Natural killer cell (primary cell): ENCODE measurements at regions not wholly inside any gene's neighbourhood (a gene's known extent, or its start where the extent isn't known, plus 50 kb on each side); places are given as distances from the start of the nearest gene placed in this dataset.

ENCODE experiments used
- ATAC-seq, 3 donors: fragments of 150-1000 bp in 2 of 3; fragments of 200-7000 bp in 1 of 3; cut with Tn5 transposase; 1 replicate in 1 of 3; 2 replicates in 2 of 3; pipeline ENCODE4 v1.10.0; 2021; ENCODE audit warnings: mild to moderate bottlenecking in 2 of 3, moderate library complexity in 2 of 3
- DNase-seq, 2 donors: peaks; one replicate each; pipeline versions ENCODE4 v3.0.0 to v3.0.0-alpha.2; 2013 to 2021; ENCODE audit warnings: mixed read lengths in 1 of 2
- H3K27ac ChIP-seq: one replicate; pipeline ENCODE4 v1.5.1; 2013; ENCODE audit warnings: mild to moderate bottlenecking, low read length
- H3K27me3 ChIP-seq: one replicate; pipeline ENCODE4 v1.6.1; 2013; ENCODE audit warnings: low read length; ENCODE audit not compliant: control insufficient read depth, insufficient read depth
- H3K36me3 ChIP-seq: one replicate; pipeline ENCODE4 v1.6.1; 2013; ENCODE audit warnings: low read length; ENCODE audit not compliant: control insufficient read depth, insufficient read depth
- H3K4me1 ChIP-seq: one replicate; pipeline ENCODE4 v1.6.1; 2013; ENCODE audit warnings: low read length; ENCODE audit not compliant: control insufficient read depth, insufficient read depth
- H3K4me3 ChIP-seq: one replicate; pipeline ENCODE4 v1.5.1; 2013; ENCODE audit warnings: low read length
- H3K9me3 ChIP-seq: one replicate; pipeline ENCODE4 v1.6.1; 2013; ENCODE audit warnings: low read length; ENCODE audit not compliant: control insufficient read depth, insufficient read depth
- H3K27ac Mint-ChIP-seq, 2 donors: one replicate each; pipeline ENCODE4 v1.8.0; 2022; ENCODE audit warnings: mild to moderate bottlenecking in 2 of 2, mixed read lengths in 2 of 2, moderate library complexity in 1 of 2
- H3K27me3 Mint-ChIP-seq, 2 donors: one replicate each; pipeline ENCODE4 v1.8.0; 2022; ENCODE audit warnings: low read depth in 2 of 2, mixed read lengths in 2 of 2
- H3K36me3 Mint-ChIP-seq: one replicate; pipeline ENCODE4 v1.8.0; 2022; ENCODE audit warnings: mixed read lengths
- H3K4me1 Mint-ChIP-seq, 2 donors: one replicate each; pipeline ENCODE4 v1.8.0; 2022; ENCODE audit warnings: mixed read lengths in 2 of 2
- H3K4me3 Mint-ChIP-seq: one replicate; pipeline ENCODE4 v1.8.0; 2022; ENCODE audit warnings: mild to moderate bottlenecking, moderate library complexity, mixed read lengths
- H3K9me3 Mint-ChIP-seq, 2 donors: one replicate each; pipeline ENCODE4 v1.8.0; 2022; ENCODE audit warnings: mixed read lengths in 2 of 2
- WGBS: methylation state at CpG from one replicate; pipeline ENCODE4 v1.1.7; 2013; ENCODE audit warnings: missing lambda C conversion rate; ENCODE audit not compliant: insufficient coverage; 5-methylcytosine and 5-hydroxymethylcytosine counted together
- intact Hi-C: fragments of 100-400 bp; cut with micrococcal nuclease; formaldehyde crosslinking; loops from one replicate; pipeline ENCODE4 v1.14.2; 2022
- TF ChIP-seq, protein P1 (sequence below): fragments of 200-600 bp; IDR thresholded peaks from one replicate; pipeline ENCODE4 v1.8.0; 2022; ENCODE audit warnings: antibody characterized with exemption

DNA sequence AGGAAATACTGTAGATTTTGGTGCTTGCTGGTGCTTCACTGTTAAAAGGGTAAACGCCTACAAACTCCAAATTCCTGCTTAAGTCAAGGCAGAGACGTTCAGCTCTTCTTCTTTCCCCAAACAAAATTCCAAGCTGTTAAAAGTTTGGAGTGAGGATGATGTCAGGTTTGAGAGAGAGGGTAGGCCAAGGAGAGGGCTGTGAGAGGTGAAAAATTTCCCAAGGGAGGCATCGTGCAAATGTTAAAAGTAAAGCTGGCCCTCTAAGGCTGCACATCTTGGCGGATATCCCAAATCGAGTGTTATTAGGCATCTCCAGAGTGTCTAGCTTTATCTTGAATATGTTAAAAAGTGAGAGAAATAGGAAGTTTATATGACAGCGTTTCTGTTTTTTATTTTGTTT, 651.8 kb downstream of the QKI start:
- ATAC-seq = no peak
- intact Hi-C loops = no loop called here
- H3K9me3 Mint-ChIP-seq = no peaks in the 10 kb centered on the region

DNA sequence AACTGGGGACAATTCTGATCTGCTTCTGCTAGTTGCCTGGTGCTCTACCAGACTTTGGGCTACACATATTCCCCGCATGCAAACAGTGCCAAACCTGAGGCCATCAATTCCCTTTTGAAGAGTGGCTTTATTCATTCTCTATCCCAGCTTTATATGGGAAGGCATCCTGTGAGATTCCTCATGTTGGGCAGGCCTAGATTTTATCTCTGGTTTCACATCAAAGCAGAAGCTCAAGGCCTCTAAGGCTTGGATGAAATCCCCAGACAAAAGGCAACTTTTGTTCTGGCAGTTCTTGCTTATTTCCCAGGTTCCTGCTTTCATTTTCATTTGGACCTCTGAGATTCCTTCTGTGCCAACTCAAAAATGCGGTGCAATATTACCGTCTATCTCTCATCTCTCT, 648.8 kb downstream of the QKI start:
- Mint-ChIP-seq H3K27ac (no peak overlapping the region), H3K4me3 (no peak overlapping the region), H3K4me1 (no peaks in the 10 kb centered on the region), H3K27me3 (peaks cover 17 to 39% of the 10 kb centered on the region in 2 donors), H3K36me3 (no peaks in the 10 kb centered on the region), H3K9me3 (no peaks in the 10 kb centered on the region)
- Histone ChIP-seq H3K9me3 (no peaks in the 10 kb centered on the region), H3K27me3 (peaks cover 2% of the 10 kb centered on the region), H3K27ac (no peak overlapping the region), H3K36me3 (no peaks in the 10 kb centered on the region), H3K4me1 (no peaks in the 10 kb centered on the region), H3K4me3 (no peak overlapping the region)
- ATAC-seq (no peak), DNase-seq (no peak)
- WGBS = 94% methylated on average over 3 of the region's 3 CpGs
- intact Hi-C loops = no loop called here
- TF ChIP-seq, protein P1, sequence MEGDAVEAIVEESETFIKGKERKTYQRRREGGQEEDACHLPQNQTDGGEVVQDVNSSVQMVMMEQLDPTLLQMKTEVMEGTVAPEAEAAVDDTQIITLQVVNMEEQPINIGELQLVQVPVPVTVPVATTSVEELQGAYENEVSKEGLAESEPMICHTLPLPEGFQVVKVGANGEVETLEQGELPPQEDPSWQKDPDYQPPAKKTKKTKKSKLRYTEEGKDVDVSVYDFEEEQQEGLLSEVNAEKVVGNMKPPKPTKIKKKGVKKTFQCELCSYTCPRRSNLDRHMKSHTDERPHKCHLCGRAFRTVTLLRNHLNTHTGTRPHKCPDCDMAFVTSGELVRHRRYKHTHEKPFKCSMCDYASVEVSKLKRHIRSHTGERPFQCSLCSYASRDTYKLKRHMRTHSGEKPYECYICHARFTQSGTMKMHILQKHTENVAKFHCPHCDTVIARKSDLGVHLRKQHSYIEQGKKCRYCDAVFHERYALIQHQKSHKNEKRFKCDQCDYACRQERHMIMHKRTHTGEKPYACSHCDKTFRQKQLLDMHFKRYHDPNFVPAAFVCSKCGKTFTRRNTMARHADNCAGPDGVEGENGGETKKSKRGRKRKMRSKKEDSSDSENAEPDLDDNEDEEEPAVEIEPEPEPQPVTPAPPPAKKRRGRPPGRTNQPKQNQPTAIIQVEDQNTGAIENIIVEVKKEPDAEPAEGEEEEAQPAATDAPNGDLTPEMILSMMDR = no peak

More for the DNA sequence above, 651.8 kb downstream of the QKI start:
- Histone ChIP-seq H3K4me1 (no peaks in the 10 kb centered on the region), H3K9me3 (no peaks in the 10 kb centered on the region), H3K36me3 (no peaks in the 10 kb centered on the region), H3K27me3 (peaks cover 2% of the 10 kb centered on the region), H3K4me3 (no peak overlapping the region), H3K27ac (no peak overlapping the region)
- Mint-ChIP-seq H3K4me1 (no peaks in the 10 kb centered on the region), H3K27me3 (peaks cover 10 to 29% of the 10 kb centered on the region in 2 donors), H3K4me3 (no peak overlapping the region), H3K36me3 (no peaks in the 10 kb centered on the region), H3K27ac (no peak overlapping the region)
- no peak for DNase-seq
- TF ChIP-seq, protein P1 = no peak
- WGBS = 73% methylated on average over 6 of the region's 6 CpGs

DNA sequence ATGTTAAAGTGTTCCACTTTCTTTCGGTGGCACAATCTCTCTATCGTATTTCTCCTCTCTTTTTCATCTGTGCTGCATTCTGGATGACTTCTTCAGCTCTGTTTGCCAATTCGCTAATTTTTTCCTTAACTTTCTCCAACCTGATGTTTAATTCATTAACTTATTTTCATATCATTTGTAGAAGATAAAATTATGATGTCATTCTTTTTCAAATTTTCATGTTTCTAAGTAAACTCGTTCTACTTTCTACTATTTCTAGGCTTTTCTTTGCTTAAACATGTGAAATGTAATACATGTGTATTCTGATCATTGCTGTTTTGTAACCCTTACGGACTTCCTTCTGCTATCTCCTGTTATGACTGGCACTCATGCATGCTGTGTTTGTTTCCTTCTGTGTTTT, 648.4 kb downstream of the QKI start:
- Histone ChIP-seq H3K9me3 (no peaks in the 10 kb centered on the region), H3K4me3 (no peak overlapping the region), H3K27ac (no peak overlapping the region), H3K27me3 (peaks cover 2% of the 10 kb centered on the region), H3K4me1 (no peaks in the 10 kb centered on the region), H3K36me3 (no peaks in the 10 kb centered on the region)
- Mint-ChIP-seq H3K27ac (no peak overlapping the region), H3K27me3 (peaks cover 17 to 41% of the 10 kb centered on the region in 2 donors), H3K36me3 (no peaks in the 10 kb centered on the region), H3K4me1 (no peaks in the 10 kb centered on the region), H3K9me3 (no peaks in the 10 kb centered on the region), H3K4me3 (no peak overlapping the region)
- DNase-seq = no peak
- no peak for ATAC-seq
- TF ChIP-seq, protein P1 = no peak
- WGBS = 62% methylated on average over 4 of the region's 5 CpGs
- intact Hi-C loops = no loop called here

DNA sequence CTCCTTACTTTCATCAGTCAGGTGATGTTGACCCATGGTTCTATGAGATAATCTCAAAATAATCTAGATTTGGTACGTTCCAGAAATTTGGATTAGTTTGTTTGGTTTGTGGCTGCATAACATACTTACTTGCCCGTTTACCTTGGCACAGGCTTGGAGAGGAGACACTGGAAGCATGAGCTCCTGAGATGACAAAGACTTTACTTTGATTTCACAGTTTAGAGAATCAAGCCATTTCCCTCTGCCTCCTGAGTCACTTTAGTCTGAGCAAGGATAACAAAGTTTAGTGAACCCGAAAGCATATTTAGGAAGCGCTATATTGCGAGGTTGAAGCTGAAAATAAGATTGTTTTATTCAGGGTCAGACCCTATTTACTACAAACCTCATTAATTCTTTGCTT, 643.4 kb downstream of the QKI start:
- Histone ChIP-seq H3K9me3 (no peaks in the 10 kb centered on the region), H3K27me3 (no peaks in the 10 kb centered on the region), H3K27ac (no peak overlapping the region), H3K36me3 (no peaks in the 10 kb centered on the region), H3K4me1 (no peaks in the 10 kb centered on the region), H3K4me3 (no peak overlapping the region)
- Mint-ChIP-seq H3K36me3 (no peaks in the 10 kb centered on the region), H3K27ac (no peak overlapping the region), H3K27me3 (peaks cover 18 to 43% of the 10 kb centered on the region in 2 donors), H3K4me3 (no peak overlapping the region), H3K4me1 (no peaks in the 10 kb centered on the region), H3K9me3 (no peaks in the 10 kb centered on the region)
- no peak for DNase-seq
- no peak for ATAC-seq
- intact Hi-C loops = no loop called here
- TF ChIP-seq, protein P1 = no peak
- WGBS = 78% methylated on average over 2 of the region's 5 CpGs
